K562 (cell line): ENCODE measurements at regions not wholly inside any gene's neighbourhood (a gene's known extent, or its start where the extent isn't known, plus 50 kb on each side); places are given as distances from the start of the nearest gene placed in this dataset.
A peak's percentile ranks its signal among the peaks of the same experiment; 100 is the strongest.
"Not testable (repeated sequence)": the region's sequence is repeated elsewhere in the genome, so short reads cannot be mapped to it uniquely, and the experiment has no call there.

Experiments
- ATAC-seq: fragments of 200-7000 bp; cut with Tn5 transposase; 3 replicates; pipeline ENCODE4 v1.9.1; 2020; ENCODE audit warnings: moderate library complexity
- BruUV-seq: library from RNA; stranded (reverse); fragments of 400-500 nt; replicated peaks from 2 replicates; lab custom pipeline; 2021; lab: Mats Ljungman, UMichigan
- CTCF ChIA-PET: fragments of 300-600 bp; formaldehyde crosslinking; extraction: SDS; loops from one replicate; lab custom pipeline; 2021; ENCODE audit warnings: low intra/inter-chr PET ratio; lab: Yijun Ruan, JAX
- POLR2A ChIA-PET: fragments of 300-600, 350-650 bp; sonication (Branson Sonifier 250); formaldehyde crosslinking; extraction: SDS; loops from one replicate; lab custom pipeline; 2021; ENCODE audit warnings: antibody characterized with exemption, inconsistent platforms; lab: Yijun Ruan, JAX
- DNase-seq, 4 experiments: peaks; one replicate each; pipeline versions ENCODE4 v3.0.0 to v3.0.0-alpha.2; 2011 to 2018; ENCODE audit warnings: low spot score in 3 of 4, mixed read lengths in 3 of 4; ENCODE audit errors: extremely low read depth in 1 of 4
- FAIRE-seq: peaks from 2 replicates; lab custom pipeline; 2011; peaks lifted over from hg19 to GRCh38; lab: Jason Lieb, UNC
- H2AFZ ChIP-seq: 2 replicates; pipeline ENCODE4 v1.6.0; 2011; ENCODE audit warnings: low read depth, low read length, control low read depth, inconsistent platforms
- H3K27ac ChIP-seq: fragments of 200-600 bp; 3 replicates; pipeline ENCODE4 v1.8.0; 2011; ENCODE audit warnings: low read depth, mild to moderate bottlenecking, control low read depth, inconsistent platforms, low read length, moderate library complexity, mixed read lengths; ENCODE audit errors: extremely low read depth
- H3K27me3 ChIP-seq, 2 experiments: fragments of 300-600 bp in 1 of 2; 2 replicates in 1 of 2; 3 replicates in 1 of 2; pipeline versions ENCODE4 v1.6.0 to v1.8.0; 2011; ENCODE audit warnings: inconsistent platforms in 2 of 2, low read length in 2 of 2, mild to moderate bottlenecking in 1 of 2, mixed read lengths in 1 of 2, moderate library complexity in 1 of 2; ENCODE audit not compliant: control insufficient read depth in 2 of 2, insufficient read depth in 2 of 2
- H3K36me3 ChIP-seq: fragments of 300-600 bp; 3 replicates; pipeline ENCODE4 v1.8.0; 2011; ENCODE audit warnings: mild to moderate bottlenecking, low read length, inconsistent platforms; ENCODE audit not compliant: control insufficient read depth, insufficient read depth
- H3K4me1 ChIP-seq, 2 experiments: fragments of 200-600 bp in 1 of 2; replicated peaks in 1 of 2; 2 replicates in 1 of 2; 3 replicates in 1 of 2; pipeline versions ENCODE4 v1.5.1 to v1.8.0; 2011; ENCODE audit warnings: inconsistent platforms in 2 of 2, low read length in 2 of 2, mild to moderate bottlenecking in 1 of 2, mixed read lengths in 1 of 2, moderate library complexity in 1 of 2; ENCODE audit not compliant: control insufficient read depth in 2 of 2, insufficient read depth in 2 of 2
- H3K4me2 ChIP-seq: 2 replicates; pipeline ENCODE4 v1.6.1; 2011; ENCODE audit warnings: low read length, control low read depth, inconsistent platforms, mixed read lengths; ENCODE audit not compliant: insufficient read depth
- H3K4me3 ChIP-seq: fragments of 200-600 bp; sonication (generic), shearing (Covaris generic); 2 replicates; pipeline ENCODE4 v1.5.1; 2016; ENCODE audit warnings: control low read depth, inconsistent platforms
- H3K79me2 ChIP-seq: fragments of 200-600 bp; 3 replicates; pipeline ENCODE4 v1.8.0; 2011; ENCODE audit warnings: low read length, inconsistent platforms; ENCODE audit not compliant: control insufficient read depth, insufficient read depth
- H3K9ac ChIP-seq, 2 experiments: 2 replicates each; pipeline versions ENCODE4 v1.6.0 to v1.6.1; 2011; ENCODE audit warnings: low read depth in 2 of 2, low read length in 2 of 2, control low read depth in 1 of 2, inconsistent platforms in 1 of 2, mild to moderate bottlenecking in 1 of 2, mixed read lengths in 1 of 2; ENCODE audit not compliant: insufficient read depth in 1 of 2
- H3K9me1 ChIP-seq: one replicate; pipeline ENCODE4 v1.6.0; 2011; ENCODE audit warnings: inconsistent platforms, mild to moderate bottlenecking, low read length, moderate library complexity; ENCODE audit not compliant: control insufficient read depth, insufficient read depth
- H3K9me3 ChIP-seq: replicated peaks from 2 replicates; pipeline ENCODE4 v1.5.1; 2011; ENCODE audit warnings: low read depth, low read length, inconsistent platforms; ENCODE audit not compliant: control insufficient read depth, insufficient read depth
- H4K20me1 ChIP-seq: replicated peaks from 2 replicates; pipeline ENCODE4 v1.6.1; 2011; ENCODE audit warnings: low read length, inconsistent platforms, mixed read lengths; ENCODE audit not compliant: control insufficient read depth, insufficient read depth
- BHLHE40 ChIP-seq: IDR thresholded peaks from 2 replicates; pipeline ENCODE4 v1.6.1; 2011; ENCODE audit warnings: low read length, improper control_type of control experiment
- CBFA2T2 ChIP-seq: fragments of 450-650 bp; conservative IDR thresholded peaks from 2 replicates; pipeline ENCODE4 v1.6.1; 2017; ENCODE audit warnings: mild to moderate bottlenecking
- CBFA2T3 ChIP-seq: fragments of 450-650 bp; IDR thresholded peaks from 2 replicates; pipeline ENCODE4 v1.6.1; 2017
- HDAC8 ChIP-seq: fragments of 450-650 bp; IDR thresholded peaks from 2 replicates; pipeline ENCODE4 v1.6.1; 2016; ENCODE audit warnings: mild to moderate bottlenecking, missing genetic modification characterization, moderate library complexity, missing compliant biosample characterization
- HIVEP1 ChIP-seq: fragments of 250-450 bp; sonication (Bioruptor Pico); IDR thresholded peaks from 2 replicates; pipeline ENCODE4 v1.4.0; 2020; ENCODE audit warnings: mild to moderate bottlenecking
- KDM1A ChIP-seq, 2 experiments: fragments of 450-650 bp; IDR thresholded peaks; 2 replicates each; pipeline ENCODE4 v1.6.1; 2016; ENCODE audit warnings: mild to moderate bottlenecking in 2 of 2
- MYBL2 ChIP-seq, 2 experiments: fragments of 450-650 bp in 1 of 2; sonication (generic) in 1 of 2; formaldehyde crosslinking in 1 of 2; IDR thresholded peaks; 2 replicates each; pipeline versions ENCODE4 v1.6.1 to v1.8.1; 2017 to 2022; ENCODE audit warnings: borderline replicate concordance in 1 of 2, inconsistent platforms in 1 of 2, low read depth in 1 of 2, mild to moderate bottlenecking in 1 of 2, missing genetic modification reagents in 1 of 2, moderate library complexity in 1 of 2
- PATZ1 ChIP-seq: fragments of 250-450 bp; sonication (Bioruptor Pico); IDR thresholded peaks from 2 replicates; pipeline ENCODE4 v1.5.0; 2020; ENCODE audit warnings: mild to moderate bottlenecking, borderline replicate concordance
- SAP30 ChIP-seq: fragments of 200-600 bp; sonication (generic); IDR thresholded peaks from 2 replicates; pipeline ENCODE4 v1.6.1; 2012; ENCODE audit warnings: borderline replicate concordance, low read depth, mild to moderate bottlenecking, moderate library complexity, low read length, control low read depth, inconsistent platforms; ENCODE audit not compliant: insufficient read depth, poor library complexity, severe bottlenecking
- ZNF133 ChIP-seq: fragments of 250-450 bp; sonication (Bioruptor Pico); IDR thresholded peaks from 2 replicates; pipeline ENCODE4 v1.4.0; 2020; ENCODE audit warnings: mild to moderate bottlenecking
- ZNF146 ChIP-seq: IDR thresholded peaks from one replicate; pipeline ENCODE4 v1.6.1; 2018; ENCODE audit warnings: missing compliant biosample characterization; ENCODE audit not compliant: unreplicated experiment
- WGBS: fragments of 100-300 bp; shearing (Covaris generic); methylation state at CpG from one replicate; pipeline ENCODE4 v1.1.6; 2016; ENCODE audit warnings: low coverage, mixed read lengths; ENCODE audit not compliant: insufficient coverage; ENCODE audit errors: missing lambda C conversion rate; 5-methylcytosine and 5-hydroxymethylcytosine counted together
- in situ Hi-C: fragments of 300-500 bp; cut with MboI; formaldehyde crosslinking; loops from 4 replicates; pipeline ENCODE4 v1.15.0; 2018; ENCODE audit warnings: inconsistent platforms, mixed read lengths
- intact Hi-C: fragments of 100-400 bp; cut with micrococcal nuclease; formaldehyde crosslinking; loops from 2 replicates; pipeline ENCODE4 v1.14.2; 2022
- TF ChIP-seq, protein P1 (sequence below): fragments of 450-650 bp; IDR thresholded peaks from 2 replicates; pipeline ENCODE4 v1.7.0; 2016; ENCODE audit warnings: borderline replicate concordance

DNA sequence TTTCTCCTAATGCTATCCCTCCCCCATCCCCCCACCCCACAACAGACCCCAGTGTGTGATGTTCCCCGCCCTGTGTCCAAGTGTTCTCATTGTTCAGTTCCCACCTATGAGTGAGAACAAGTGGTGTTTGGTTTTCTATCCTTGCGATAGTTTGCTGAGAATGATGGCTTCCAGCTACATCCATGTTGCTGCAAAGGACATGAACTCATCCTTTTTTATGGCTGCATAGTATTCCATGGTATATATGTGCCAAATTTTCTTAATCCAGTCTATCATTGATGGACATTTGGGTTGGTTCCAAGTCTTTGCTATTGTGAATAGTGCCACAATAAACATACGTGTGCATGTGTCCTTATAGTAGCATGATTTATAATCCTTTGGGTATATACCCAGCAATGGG is 83.6 kb upstream of the CALCR start:
- DNase-seq, H3K27ac ChIP-seq, H3K9me3 ChIP-seq, ATAC-seq, in situ Hi-C loops, H4K20me1 ChIP-seq, H3K4me1 ChIP-seq, H3K9ac ChIP-seq, intact Hi-C loops, H2AFZ ChIP-seq, H3K27me3 ChIP-seq, H3K9me1 ChIP-seq, CTCF ChIA-PET, FAIRE-seq, H3K36me3 ChIP-seq, H3K4me2 ChIP-seq, BruUV-seq, H3K79me2 ChIP-seq, H3K4me3 ChIP-seq: not testable (repeated sequence)
- POLR2A ChIA-PET, result interaction anchor here (0.7 kb wide), 1 partner anchor 36 kb away, joined by 3 read pairs; no protein-coding TSS in a partner anchor
- 50% methylated on average over 3 of the region's 3 CpGs for WGBS
- TF ChIP-seq ZNF146 (CRISPR knock-in tag), result peak; percentile 73

GRCh38 chr7:93651603-93652159 is 77.2 kb upstream of the CALCR start:
- peak in 2 of 4 experiments; percentile 13 to 20 for DNase-seq
- no peak overlapping the region for H2AFZ ChIP-seq
- no peaks in the 10 kb centered on the region for H3K27me3 ChIP-seq
- no peaks in the 10 kb centered on the region for H4K20me1 ChIP-seq
- no peak overlapping the region for H3K4me3 ChIP-seq
- no peak overlapping the region for H3K9ac ChIP-seq
- H3K9me1 ChIP-seq, result no peaks in the 10 kb centered on the region
- no peaks in the 10 kb centered on the region for H3K79me2 ChIP-seq
- peak; percentile 61; the same call in 2 of the 3 replicates for ATAC-seq
- CTCF ChIA-PET, result no interaction called here
- peak; percentile 6 for FAIRE-seq
- no peak overlapping the region; the same call in 1 of the 2 replicates for H3K4me2 ChIP-seq
- 0% methylated on average over 1 of the region's 1 CpG for WGBS
- POLR2A ChIA-PET, result interaction anchor here (0.6 to 1.2 kb wide), 3 partner anchors 11 to 16 kb away, joined by 3 to 4 read pairs (median 4); no protein-coding TSS in a partner anchor
- intact Hi-C loops (no loop called here), in situ Hi-C loops (no loop called here)
- H3K9me3 ChIP-seq, result no peaks in the 10 kb centered on the region
- no peaks in the 10 kb centered on the region for H3K36me3 ChIP-seq
- peaks cover 0 to 5% of the 10 kb centered on the region in 2 experiments; a peak in 1 of 5 replicates for H3K4me1 ChIP-seq
- BruUV-seq, result no TSS peak
- H3K27ac ChIP-seq, result no peak overlapping the region
- TF ChIP-seq CBFA2T3, result peak; percentile 72
- TF ChIP-seq SAP30, result no peak
- TF ChIP-seq, protein P1, sequence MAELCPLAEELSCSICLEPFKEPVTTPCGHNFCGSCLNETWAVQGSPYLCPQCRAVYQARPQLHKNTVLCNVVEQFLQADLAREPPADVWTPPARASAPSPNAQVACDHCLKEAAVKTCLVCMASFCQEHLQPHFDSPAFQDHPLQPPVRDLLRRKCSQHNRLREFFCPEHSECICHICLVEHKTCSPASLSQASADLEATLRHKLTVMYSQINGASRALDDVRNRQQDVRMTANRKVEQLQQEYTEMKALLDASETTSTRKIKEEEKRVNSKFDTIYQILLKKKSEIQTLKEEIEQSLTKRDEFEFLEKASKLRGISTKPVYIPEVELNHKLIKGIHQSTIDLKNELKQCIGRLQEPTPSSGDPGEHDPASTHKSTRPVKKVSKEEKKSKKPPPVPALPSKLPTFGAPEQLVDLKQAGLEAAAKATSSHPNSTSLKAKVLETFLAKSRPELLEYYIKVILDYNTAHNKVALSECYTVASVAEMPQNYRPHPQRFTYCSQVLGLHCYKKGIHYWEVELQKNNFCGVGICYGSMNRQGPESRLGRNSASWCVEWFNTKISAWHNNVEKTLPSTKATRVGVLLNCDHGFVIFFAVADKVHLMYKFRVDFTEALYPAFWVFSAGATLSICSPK, result no peak
- TF ChIP-seq PATZ1 (CRISPR knock-in tag), result no peak
- no peak for TF ChIP-seq HIVEP1 (CRISPR knock-in tag)
- peak; percentile 50; the same call in 1 of the 2 replicates for TF ChIP-seq CBFA2T2
- no peak for TF ChIP-seq BHLHE40
- TF ChIP-seq ZNF133 (CRISPR knock-in tag), result no peak
- no peak for TF ChIP-seq KDM1A (IDR thresholded peaks at IDR 0.05)
- TF ChIP-seq MYBL2 (IDR thresholded peaks at IDR 0.05; ENCODE audit: low read depth), result no peak
- no peak for TF ChIP-seq MYBL2 (CRISPR knock-in tag; IDR thresholded peaks at IDR 0.05; ENCODE audit: borderline replicate concordance)
- TF ChIP-seq HDAC8 (tag), result no peak
